ENCODE measurements at regions not wholly inside any gene's neighbourhood (a gene's known extent, or its start where the extent isn't known, plus 50 kb on each side); places are given as distances from the start of the nearest gene placed in this dataset.

- ChIA-PET CTCF (no interaction called here), RAD21 (ENCODE audit: unreplicated experiment) (no interaction called here), POLR2A (no interaction called here), SMC1A (ENCODE audit: uncharacterized antibody, unreplicated experiment) (interaction anchor here (0.8 kb wide), 1 partner anchor 121 kb away, joined by 3 read pairs; no protein-coding TSS in a partner anchor)
- H3K4me3 ChIP-seq: no peak overlapping the region
- H3K79me2 ChIP-seq (ENCODE audit: control insufficient read depth, insufficient read depth, low read length): no peaks in the 10 kb centered on the region
- no peak overlapping the region for H3K9ac ChIP-seq (ENCODE audit: control insufficient read depth, insufficient read depth, low read length)
- no peaks in the 10 kb centered on the region for H3K27me3 ChIP-seq (replicated peaks in 1 of 2; ENCODE audit: control insufficient read depth in 2 of 2, insufficient read depth in 2 of 2, low read length in 1 of 2)
- H3K4me1 ChIP-seq (ENCODE audit: control insufficient read depth, insufficient read depth, low read length): no peaks in the 10 kb centered on the region
- in situ Hi-C loops (cut with MboI): no loop called here
- no peaks in the 10 kb centered on the region for H3K36me3 ChIP-seq (ENCODE audit: control insufficient read depth in 2 of 2, insufficient read depth in 2 of 2, low read length in 1 of 2)
- intact Hi-C loops (cut with micrococcal nuclease; ENCODE audit: unreplicated experiment): no loop called here
- H3K9me3 ChIP-seq (replicated peaks; ENCODE audit: control insufficient read depth, insufficient read depth, low read length): no peaks in the 10 kb centered on the region
- DNase-seq (ENCODE audit: low read depth, low spot score) (no peak), FAIRE-seq (no peak), ATAC-seq (no peak)
- no peak for TF ChIP-seq NFXL1 (IDR thresholded peaks at IDR 0.05; ENCODE audit: borderline replicate concordance)
- no peak for TF ChIP-seq GATAD2B (conservative IDR thresholded peaks at IDR 0.05; ENCODE audit: low read depth)
- TF ChIP-seq SREBF2 (IDR thresholded peaks at IDR 0.05; ENCODE audit: low read length): no peak
- no peak for TF ChIP-seq ZSCAN29 (IDR thresholded peaks at IDR 0.05)
- no peak for TF ChIP-seq POU2F2 (IDR thresholded peaks at IDR 0.05; ENCODE audit: borderline replicate concordance, low read depth, low read length)
- no peak for TF ChIP-seq FOXK2 (IDR thresholded peaks at IDR 0.05)
- no peak for TF ChIP-seq MTA3 (IDR thresholded peaks at IDR 0.05; ENCODE audit: borderline replicate concordance, low read length)
- no peak for TF ChIP-seq SMAD5 (IDR thresholded peaks at IDR 0.05; ENCODE audit: low read depth)
- no peak for TF ChIP-seq ZNF622 (IDR thresholded peaks at IDR 0.05)
- no peak for TF ChIP-seq PAX5 (IDR thresholded peaks at IDR 0.05; ENCODE audit: borderline replicate concordance, low read depth, low read length)
- no peak for TF ChIP-seq HDGF (IDR thresholded peaks at IDR 0.05)
- TF ChIP-seq SREBF1 (IDR thresholded peaks at IDR 0.05; ENCODE audit: low read length): no peak
- no peak for TF ChIP-seq FOXM1 (IDR thresholded peaks at IDR 0.05; ENCODE audit: low read depth, low read length)
- no peak for TF ChIP-seq KDM1A (IDR thresholded peaks at IDR 0.05; ENCODE audit: borderline replicate concordance)
- TF ChIP-seq CREM (IDR thresholded peaks at IDR 0.05; ENCODE audit: low read depth): no peak
- no peak for TF ChIP-seq NR2C2 (IDR thresholded peaks at IDR 0.05; ENCODE audit: borderline replicate concordance, control insufficient read depth, insufficient read length, low read depth)
- no peak for TF ChIP-seq NR2C1 (IDR thresholded peaks at IDR 0.05)
- TF ChIP-seq TCF3 (IDR thresholded peaks at IDR 0.05; ENCODE audit: borderline replicate concordance, insufficient read depth, low read depth, low read length): no peak
- H3K4me2 ChIP-seq (ENCODE audit: control insufficient read depth, insufficient read depth): no peak overlapping the region
- no peak overlapping the region for H2AFZ ChIP-seq (ENCODE audit: control insufficient read depth, low read depth, low read length)
- H3K27ac ChIP-seq (ENCODE audit: control insufficient read depth, insufficient read depth): no peak overlapping the region
- no peaks in the 10 kb centered on the region for H4K20me1 ChIP-seq (ENCODE audit: control insufficient read depth, insufficient read depth)
- 0% methylated on average over 2 of the region's 2 CpGs for WGBS (ENCODE audit: insufficient coverage, insufficient replicate concordance, low lambda C conversion rate, missing lambda C conversion rate)
- no TSS peak for BruUV-seq (replicated peaks)
Measured at GRCh38 chr15:91521996-91522395, 331.5 kb upstream of the SLCO3A1 start.
